ENCODE measurements at regions not wholly inside any gene's neighbourhood (a gene's known extent, or its start where the extent isn't known, plus 50 kb on each side); places are given as distances from the start of the nearest gene placed in this dataset.

- TF ChIP-seq, protein P1, sequence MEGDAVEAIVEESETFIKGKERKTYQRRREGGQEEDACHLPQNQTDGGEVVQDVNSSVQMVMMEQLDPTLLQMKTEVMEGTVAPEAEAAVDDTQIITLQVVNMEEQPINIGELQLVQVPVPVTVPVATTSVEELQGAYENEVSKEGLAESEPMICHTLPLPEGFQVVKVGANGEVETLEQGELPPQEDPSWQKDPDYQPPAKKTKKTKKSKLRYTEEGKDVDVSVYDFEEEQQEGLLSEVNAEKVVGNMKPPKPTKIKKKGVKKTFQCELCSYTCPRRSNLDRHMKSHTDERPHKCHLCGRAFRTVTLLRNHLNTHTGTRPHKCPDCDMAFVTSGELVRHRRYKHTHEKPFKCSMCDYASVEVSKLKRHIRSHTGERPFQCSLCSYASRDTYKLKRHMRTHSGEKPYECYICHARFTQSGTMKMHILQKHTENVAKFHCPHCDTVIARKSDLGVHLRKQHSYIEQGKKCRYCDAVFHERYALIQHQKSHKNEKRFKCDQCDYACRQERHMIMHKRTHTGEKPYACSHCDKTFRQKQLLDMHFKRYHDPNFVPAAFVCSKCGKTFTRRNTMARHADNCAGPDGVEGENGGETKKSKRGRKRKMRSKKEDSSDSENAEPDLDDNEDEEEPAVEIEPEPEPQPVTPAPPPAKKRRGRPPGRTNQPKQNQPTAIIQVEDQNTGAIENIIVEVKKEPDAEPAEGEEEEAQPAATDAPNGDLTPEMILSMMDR (IDR thresholded peaks at IDR 0.05), result no peak
- TF ChIP-seq POLR2A (IDR thresholded peaks at IDR 0.05), result no peak
Observed at GRCh38 chr2:13093416-13093991, 376.8 kb downstream of the TRIB2 start.

Data from testis (tissue), 2 donors.